Esophagus squamous epithelium (tissue), 5 donors: ENCODE measurements at regions not wholly inside any gene's neighbourhood (a gene's known extent, or its start where the extent isn't known, plus 50 kb on each side); places are given as distances from the start of the nearest gene placed in this dataset.

Experiments
- DNase-seq: peaks from one replicate; lab custom pipeline; 2025; lab: John Stamatoyannopoulos, UW
- H3K27ac ChIP-seq, 4 donors: fragments of 200-600 bp; sonication (generic); one replicate each; pipeline ENCODE4 v1.5.1; 2016 to 2019; ENCODE audit warnings: mild to moderate bottlenecking in 1 of 4
- H3K27me3 ChIP-seq, 4 donors: fragments of 200-600 bp; sonication (generic); 1 replicate in 3 of 4; 2 replicates in 1 of 4; pipeline versions ENCODE4 v1.5.1 to v1.6.0; 2017 to 2021; ENCODE audit warnings: antibody characterized with exemption in 1 of 4
- H3K36me3 ChIP-seq, 3 donors: fragments of 200-600 bp; sonication (generic); one replicate each; pipeline ENCODE4 v1.5.1; 2016 to 2019
- H3K4me1 ChIP-seq, 3 donors: fragments of 200-600 bp; sonication (generic); one replicate each; pipeline ENCODE4 v1.5.1; 2017 to 2019
- H3K4me3 ChIP-seq, 4 donors: fragments of 200-600 bp; sonication (generic); 1 replicate in 3 of 4; 2 replicates in 1 of 4; pipeline ENCODE4 v1.5.1; 2016 to 2019; ENCODE audit warnings: mild to moderate bottlenecking in 2 of 4, moderate library complexity in 1 of 4
- H3K9me3 ChIP-seq, 3 donors: fragments of 200-600 bp; sonication (generic); one replicate each; pipeline ENCODE4 v1.5.1; 2016 to 2019
- POLR2A ChIP-seq, 4 donors: fragments of 450-650 bp; IDR thresholded peaks; one replicate each; pipeline ENCODE4 v1.6.1; 2017; ENCODE audit warnings: antibody characterized with exemption in 4 of 4, mild to moderate bottlenecking in 4 of 4, moderate library complexity in 3 of 4
- WGBS, 2 donors: methylation state at CpG; one replicate each; pipeline ENCODE4 v1.1.5; 2018; 5-methylcytosine and 5-hydroxymethylcytosine counted together
- intact Hi-C: fragments of 100-400 bp; cut with DNase I; formaldehyde crosslinking; loops from one replicate; pipeline ENCODE4 v1.15.0; 2022
- TF ChIP-seq, protein P1 (sequence below), 6 experiments: fragments of 450-650 bp in 4 of 6; fragments of 200-600 bp in 2 of 6; sonication (generic) in 2 of 6; IDR thresholded peaks; one replicate each; pipeline ENCODE4 v1.5.1; 2016 to 2019; ENCODE audit warnings: antibody characterized with exemption in 6 of 6, mild to moderate bottlenecking in 4 of 6, moderate library complexity in 4 of 6
- donor health status: DM: yes; HTN: yes; CAD: no.

DNA sequence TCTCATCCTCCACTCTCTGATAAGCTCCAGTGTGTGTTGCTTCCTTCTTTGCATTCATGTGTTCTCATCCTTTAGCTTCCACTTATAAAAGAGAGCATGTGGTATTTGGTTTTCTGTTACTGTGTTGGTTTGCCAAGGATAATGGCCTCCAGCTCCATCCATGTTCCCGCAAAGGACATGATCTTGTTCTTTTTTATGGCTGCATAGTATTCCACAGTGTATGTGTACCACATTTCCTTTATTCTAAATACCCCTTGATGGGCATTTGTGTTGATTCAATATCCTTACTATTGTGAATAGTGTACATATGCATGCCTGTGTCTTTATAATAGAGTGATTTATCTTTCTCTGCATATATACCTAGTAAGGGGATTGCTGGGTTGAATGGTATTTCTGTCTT is 155.1 kb downstream of the DCK start:
- H3K27me3 ChIP-seq = no peaks in the 10 kb centered on the region
- H3K9me3 ChIP-seq = no peaks in the 10 kb centered on the region
- no peak overlapping the region for H3K4me3 ChIP-seq
- H3K4me1 ChIP-seq = peaks cover 0 to 12% (median 0%) of the 10 kb centered on the region in 3 donors
- H3K27ac ChIP-seq = no peak overlapping the region
- H3K36me3 ChIP-seq = no peaks in the 10 kb centered on the region
- intact Hi-C loops = no loop called here
- no peak for TF ChIP-seq POLR2A (IDR thresholded peaks at IDR 0.05)
- TF ChIP-seq, protein P1, sequence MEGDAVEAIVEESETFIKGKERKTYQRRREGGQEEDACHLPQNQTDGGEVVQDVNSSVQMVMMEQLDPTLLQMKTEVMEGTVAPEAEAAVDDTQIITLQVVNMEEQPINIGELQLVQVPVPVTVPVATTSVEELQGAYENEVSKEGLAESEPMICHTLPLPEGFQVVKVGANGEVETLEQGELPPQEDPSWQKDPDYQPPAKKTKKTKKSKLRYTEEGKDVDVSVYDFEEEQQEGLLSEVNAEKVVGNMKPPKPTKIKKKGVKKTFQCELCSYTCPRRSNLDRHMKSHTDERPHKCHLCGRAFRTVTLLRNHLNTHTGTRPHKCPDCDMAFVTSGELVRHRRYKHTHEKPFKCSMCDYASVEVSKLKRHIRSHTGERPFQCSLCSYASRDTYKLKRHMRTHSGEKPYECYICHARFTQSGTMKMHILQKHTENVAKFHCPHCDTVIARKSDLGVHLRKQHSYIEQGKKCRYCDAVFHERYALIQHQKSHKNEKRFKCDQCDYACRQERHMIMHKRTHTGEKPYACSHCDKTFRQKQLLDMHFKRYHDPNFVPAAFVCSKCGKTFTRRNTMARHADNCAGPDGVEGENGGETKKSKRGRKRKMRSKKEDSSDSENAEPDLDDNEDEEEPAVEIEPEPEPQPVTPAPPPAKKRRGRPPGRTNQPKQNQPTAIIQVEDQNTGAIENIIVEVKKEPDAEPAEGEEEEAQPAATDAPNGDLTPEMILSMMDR (IDR thresholded peaks at IDR 0.05) = no peak
- no peak for DNase-seq
- 89 to 96% methylated on average over 1 of the region's 1 CpG for WGBS, 2 donors

DNA sequence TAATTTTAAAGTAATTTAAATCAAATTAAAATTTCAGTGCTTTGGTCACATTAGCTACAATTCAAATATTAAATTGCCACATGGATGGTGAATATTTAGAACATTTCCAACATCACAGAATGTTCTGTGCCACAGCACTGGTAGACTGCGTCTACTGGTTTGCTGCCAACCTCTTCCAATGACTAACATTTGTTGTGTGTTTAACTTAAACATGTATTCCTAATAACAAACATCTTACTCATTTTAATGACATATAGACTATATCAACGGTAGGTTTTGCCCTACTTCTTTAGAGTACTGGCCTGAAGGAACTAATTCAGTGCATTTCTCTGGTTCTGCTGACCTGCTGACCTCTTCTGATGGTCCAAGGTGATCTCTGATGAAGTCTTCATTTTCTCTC is 157.6 kb downstream of the DCK start:
- DNase-seq = no peak
- TF ChIP-seq, protein P1 (IDR thresholded peaks at IDR 0.05) = no peak
- TF ChIP-seq POLR2A (IDR thresholded peaks at IDR 0.05) = no peak

DNA sequence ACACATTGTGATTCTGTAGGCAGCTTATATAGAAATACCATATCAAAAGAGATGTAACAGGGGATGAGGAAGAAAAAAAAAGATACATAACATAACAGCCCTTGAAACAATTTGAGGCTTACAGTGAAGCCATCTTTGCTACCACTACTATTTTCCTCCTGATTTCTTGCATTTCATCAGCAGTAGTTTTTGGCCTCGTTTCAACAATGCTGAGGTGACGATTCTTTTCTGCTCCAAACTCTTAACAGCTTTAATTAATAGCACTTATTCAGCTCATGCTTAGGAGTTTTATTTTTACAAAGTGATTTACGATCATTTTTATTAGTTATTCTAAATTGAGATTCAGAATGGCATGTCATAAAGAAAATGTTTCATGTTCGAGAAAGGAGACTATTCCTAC is 163.2 kb downstream of the DCK start:
- H3K4me1 ChIP-seq = no peaks in the 10 kb centered on the region
- WGBS, 2 donors = 31 to 35% methylated on average over 4 of the region's 4 CpGs
- no peak overlapping the region for H3K27ac ChIP-seq
- no peak for DNase-seq
- no peaks in the 10 kb centered on the region for H3K36me3 ChIP-seq
- TF ChIP-seq, protein P1 (IDR thresholded peaks at IDR 0.05) = no peak
- TF ChIP-seq POLR2A (IDR thresholded peaks at IDR 0.05) = no peak
- no peaks in the 10 kb centered on the region for H3K27me3 ChIP-seq
- intact Hi-C loops = no loop called here
- no peak overlapping the region for H3K4me3 ChIP-seq
- H3K9me3 ChIP-seq = no peaks in the 10 kb centered on the region

More for the DNA sequence above, 157.6 kb downstream of the DCK start:
- no peaks in the 10 kb centered on the region for H3K36me3 ChIP-seq
- intact Hi-C loops = no loop called here
- 38 to 56% methylated on average over 2 of the region's 2 CpGs for WGBS, 2 donors
- no peak overlapping the region for H3K27ac ChIP-seq
- no peak overlapping the region for H3K4me3 ChIP-seq
- H3K9me3 ChIP-seq = no peaks in the 10 kb centered on the region
- peaks cover 0 to 12% (median 0%) of the 10 kb centered on the region in 3 donors for H3K4me1 ChIP-seq
- no peaks in the 10 kb centered on the region for H3K27me3 ChIP-seq

DNA sequence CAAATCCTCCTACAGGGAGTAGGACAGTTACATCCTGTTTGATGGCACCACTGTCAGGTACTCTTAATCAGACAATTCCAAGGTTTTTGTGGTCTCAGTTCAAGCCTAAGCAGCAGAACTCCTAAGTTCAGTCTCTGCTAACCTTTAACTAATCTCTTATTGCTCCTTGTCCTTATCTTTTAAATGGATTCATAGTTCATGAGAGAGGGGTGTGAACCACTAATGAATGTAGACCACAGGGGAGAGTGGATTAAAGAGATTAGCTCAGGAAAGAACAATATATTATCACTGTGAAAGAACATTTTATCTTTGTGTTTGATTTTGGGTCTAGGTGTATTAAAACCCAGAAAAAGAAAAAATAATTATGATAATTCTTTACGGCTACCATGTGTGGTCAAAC is 168.9 kb downstream of the DCK start:
- no peaks in the 10 kb centered on the region for H3K36me3 ChIP-seq
- no peak overlapping the region for H3K27ac ChIP-seq
- H3K27me3 ChIP-seq = no peaks in the 10 kb centered on the region
- intact Hi-C loops = no loop called here
- H3K4me3 ChIP-seq = no peak overlapping the region
- no peaks in the 10 kb centered on the region for H3K4me1 ChIP-seq
- no peaks in the 10 kb centered on the region for H3K9me3 ChIP-seq
- WGBS, 2 donors = 89 to 95% methylated on average over 1 of the region's 1 CpG
- TF ChIP-seq, protein P1 (IDR thresholded peaks at IDR 0.05) = no peak
- no peak for TF ChIP-seq POLR2A (IDR thresholded peaks at IDR 0.05)
- no peak for DNase-seq

DNA sequence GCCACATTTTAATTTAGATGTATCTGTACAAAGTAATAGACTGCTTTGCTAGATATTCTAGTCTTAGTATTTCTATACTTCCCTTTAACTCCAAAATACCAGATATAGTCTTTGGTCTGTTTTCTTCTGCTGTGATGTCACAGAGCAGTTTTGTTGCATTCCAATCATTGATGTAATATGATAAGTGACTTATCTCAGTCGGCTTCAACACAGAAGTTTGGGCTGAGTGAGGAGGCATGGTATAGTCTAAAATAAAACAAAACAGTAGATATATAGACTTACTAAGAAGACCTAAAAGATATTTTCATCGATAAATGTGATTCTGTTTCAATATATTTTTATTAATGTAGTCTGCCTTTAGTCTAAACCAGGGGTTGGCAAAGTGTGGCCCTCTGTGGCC is 169.9 kb downstream of the DCK start:
- Histone ChIP-seq H3K27me3 (no peaks in the 10 kb centered on the region), H3K27ac (no peak overlapping the region), H3K9me3 (no peaks in the 10 kb centered on the region), H3K36me3 (no peaks in the 10 kb centered on the region), H3K4me3 (no peak overlapping the region), H3K4me1 (no peaks in the 10 kb centered on the region)
- TF ChIP-seq, protein P1 (IDR thresholded peaks at IDR 0.05) = no peak
- TF ChIP-seq POLR2A (IDR thresholded peaks at IDR 0.05) = no peak
- DNase-seq = no peak
- WGBS, 2 donors = 47 to 78% methylated on average over 2 of the region's 2 CpGs
- intact Hi-C loops = no loop called here
